ENCODE measurements at regions not wholly inside any gene's neighbourhood (a gene's known extent, or its start where the extent isn't known, plus 50 kb on each side); places are given as distances from the start of the nearest gene placed in this dataset.

- no peak for DNase-seq
- H3K4me1 Mint-ChIP-seq (ENCODE audit: low read depth) = no peaks in the 10 kb centered on the region
- no peak overlapping the region for H3K4me3 Mint-ChIP-seq
- no peak overlapping the region for H3K27ac Mint-ChIP-seq
- TF ChIP-seq, protein P1, sequence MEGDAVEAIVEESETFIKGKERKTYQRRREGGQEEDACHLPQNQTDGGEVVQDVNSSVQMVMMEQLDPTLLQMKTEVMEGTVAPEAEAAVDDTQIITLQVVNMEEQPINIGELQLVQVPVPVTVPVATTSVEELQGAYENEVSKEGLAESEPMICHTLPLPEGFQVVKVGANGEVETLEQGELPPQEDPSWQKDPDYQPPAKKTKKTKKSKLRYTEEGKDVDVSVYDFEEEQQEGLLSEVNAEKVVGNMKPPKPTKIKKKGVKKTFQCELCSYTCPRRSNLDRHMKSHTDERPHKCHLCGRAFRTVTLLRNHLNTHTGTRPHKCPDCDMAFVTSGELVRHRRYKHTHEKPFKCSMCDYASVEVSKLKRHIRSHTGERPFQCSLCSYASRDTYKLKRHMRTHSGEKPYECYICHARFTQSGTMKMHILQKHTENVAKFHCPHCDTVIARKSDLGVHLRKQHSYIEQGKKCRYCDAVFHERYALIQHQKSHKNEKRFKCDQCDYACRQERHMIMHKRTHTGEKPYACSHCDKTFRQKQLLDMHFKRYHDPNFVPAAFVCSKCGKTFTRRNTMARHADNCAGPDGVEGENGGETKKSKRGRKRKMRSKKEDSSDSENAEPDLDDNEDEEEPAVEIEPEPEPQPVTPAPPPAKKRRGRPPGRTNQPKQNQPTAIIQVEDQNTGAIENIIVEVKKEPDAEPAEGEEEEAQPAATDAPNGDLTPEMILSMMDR (IDR thresholded peaks at IDR 0.05) = no peak
- H3K36me3 Mint-ChIP-seq (ENCODE audit: low read depth) = no peaks in the 10 kb centered on the region
- H3K27me3 Mint-ChIP-seq (ENCODE audit: insufficient read depth) = no peaks in the 10 kb centered on the region
- H3K9me3 Mint-ChIP-seq = peaks cover 13% of the 10 kb centered on the region; the same call in 1 of the 2 replicates
These were observed 73.1 kb upstream of the KCNA4 start for GRCh38 chr11:30089921-30090320.

GRCh38 chr11:30091246-30091645 lies 74.4 kb upstream of the KCNA4 start:
- Mint-ChIP-seq H3K9me3 (peaks cover 20% of the 10 kb centered on the region), H3K4me3 (no peak overlapping the region), H3K4me1 (ENCODE audit: low read depth) (no peaks in the 10 kb centered on the region), H3K27me3 (ENCODE audit: insufficient read depth) (no peaks in the 10 kb centered on the region), H3K27ac (no peak overlapping the region), H3K36me3 (ENCODE audit: low read depth) (no peaks in the 10 kb centered on the region)
- TF ChIP-seq, protein P1 (IDR thresholded peaks at IDR 0.05) = no peak
- DNase-seq = no peak

GRCh38 chr11:30091737-30092136 lies 74.9 kb upstream of the KCNA4 start:
- TF ChIP-seq, protein P1 (IDR thresholded peaks at IDR 0.05) = no peak
- Mint-ChIP-seq H3K27ac (no peak overlapping the region), H3K9me3 (peaks cover 20% of the 10 kb centered on the region), H3K27me3 (ENCODE audit: insufficient read depth) (no peaks in the 10 kb centered on the region), H3K36me3 (ENCODE audit: low read depth) (no peaks in the 10 kb centered on the region), H3K4me3 (no peak overlapping the region), H3K4me1 (ENCODE audit: low read depth) (no peaks in the 10 kb centered on the region)
- no peak for DNase-seq

DNA sequence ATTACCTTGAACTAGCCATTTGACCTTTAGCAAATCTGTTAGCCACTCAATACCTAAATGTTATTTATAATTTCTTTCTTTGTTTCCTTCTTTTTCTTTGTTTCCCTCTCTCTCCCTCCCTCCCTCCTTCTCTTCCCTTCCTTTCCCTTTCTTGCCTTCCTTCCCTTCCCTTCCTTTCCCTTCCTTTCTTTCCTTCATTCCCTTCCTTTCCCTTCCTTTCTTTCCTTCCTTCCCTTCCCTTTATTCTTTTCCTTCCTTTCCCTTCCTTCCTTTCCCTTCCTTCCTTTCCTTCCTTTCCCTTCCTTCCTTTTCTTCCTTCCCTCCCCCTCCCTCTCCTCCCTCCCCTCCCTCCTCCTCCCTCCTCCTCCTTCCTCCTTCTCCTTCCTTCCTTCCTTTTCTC lies 75.7 kb upstream of the KCNA4 start:
- Mint-ChIP-seq H3K36me3 (ENCODE audit: low read depth) (no peaks in the 10 kb centered on the region), H3K4me1 (ENCODE audit: low read depth) (no peaks in the 10 kb centered on the region), H3K4me3 (no peak overlapping the region), H3K9me3 (peaks cover 24% of the 10 kb centered on the region), H3K27me3 (ENCODE audit: insufficient read depth) (no peaks in the 10 kb centered on the region), H3K27ac (no peak overlapping the region)
- TF ChIP-seq, protein P1 (IDR thresholded peaks at IDR 0.05) = no peak
- DNase-seq = no peak

DNA sequence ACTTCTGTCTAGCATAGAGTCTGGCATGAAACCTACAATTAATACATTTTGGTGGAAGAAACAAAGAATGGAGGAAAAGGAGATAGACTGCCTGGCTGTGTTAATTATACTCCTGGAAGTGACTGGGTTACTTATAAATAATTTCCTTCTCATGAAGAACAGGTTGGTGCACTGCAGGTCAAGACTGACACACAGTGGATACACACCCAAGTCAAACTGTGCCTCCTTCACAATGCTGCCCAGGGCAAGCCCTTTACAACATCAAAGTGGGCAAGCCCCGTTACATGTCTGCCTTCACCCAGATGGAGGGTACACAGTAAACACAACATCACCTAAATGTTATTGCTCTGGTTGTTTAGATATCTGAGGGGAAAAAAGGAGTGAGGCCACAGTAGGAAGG lies 83.7 kb upstream of the KCNA4 start:
- Mint-ChIP-seq H3K4me3 (no peak overlapping the region), H3K4me1 (ENCODE audit: low read depth) (no peaks in the 10 kb centered on the region), H3K27me3 (ENCODE audit: insufficient read depth) (no peaks in the 10 kb centered on the region; the same call in 1 of the 2 replicates), H3K36me3 (ENCODE audit: low read depth) (no peaks in the 10 kb centered on the region), H3K9me3 (peaks cover 47% of the 10 kb centered on the region), H3K27ac (no peak overlapping the region)
- DNase-seq = no peak
- TF ChIP-seq, protein P1 (IDR thresholded peaks at IDR 0.05) = no peak
